ENCODE measurements at regions not wholly inside any gene's neighbourhood (a gene's known extent, or its start where the extent isn't known, plus 50 kb on each side); places are given as distances from the start of the nearest gene placed in this dataset.

- H3K4me3 ChIP-seq (ENCODE audit: control insufficient read depth, low read depth, low read length), result no peak overlapping the region
- TF ChIP-seq, protein P1, sequence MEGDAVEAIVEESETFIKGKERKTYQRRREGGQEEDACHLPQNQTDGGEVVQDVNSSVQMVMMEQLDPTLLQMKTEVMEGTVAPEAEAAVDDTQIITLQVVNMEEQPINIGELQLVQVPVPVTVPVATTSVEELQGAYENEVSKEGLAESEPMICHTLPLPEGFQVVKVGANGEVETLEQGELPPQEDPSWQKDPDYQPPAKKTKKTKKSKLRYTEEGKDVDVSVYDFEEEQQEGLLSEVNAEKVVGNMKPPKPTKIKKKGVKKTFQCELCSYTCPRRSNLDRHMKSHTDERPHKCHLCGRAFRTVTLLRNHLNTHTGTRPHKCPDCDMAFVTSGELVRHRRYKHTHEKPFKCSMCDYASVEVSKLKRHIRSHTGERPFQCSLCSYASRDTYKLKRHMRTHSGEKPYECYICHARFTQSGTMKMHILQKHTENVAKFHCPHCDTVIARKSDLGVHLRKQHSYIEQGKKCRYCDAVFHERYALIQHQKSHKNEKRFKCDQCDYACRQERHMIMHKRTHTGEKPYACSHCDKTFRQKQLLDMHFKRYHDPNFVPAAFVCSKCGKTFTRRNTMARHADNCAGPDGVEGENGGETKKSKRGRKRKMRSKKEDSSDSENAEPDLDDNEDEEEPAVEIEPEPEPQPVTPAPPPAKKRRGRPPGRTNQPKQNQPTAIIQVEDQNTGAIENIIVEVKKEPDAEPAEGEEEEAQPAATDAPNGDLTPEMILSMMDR (IDR thresholded peaks at IDR 0.05; ENCODE audit: control insufficient read depth, insufficient read depth, low read depth, low read length, missing control alignments), result no peak
- DNase-seq (ENCODE audit: low read depth), result no peak
Measured at GRCh38 chr4:164464313-164464712, 289.6 kb upstream of the SMIM31 start.

- TF ChIP-seq, protein P1 (IDR thresholded peaks at IDR 0.05; ENCODE audit: control insufficient read depth, insufficient read depth, low read depth, low read length, missing control alignments), result no peak
- H3K4me3 ChIP-seq (ENCODE audit: control insufficient read depth, low read depth, low read length), result no peak overlapping the region
- DNase-seq (ENCODE audit: low read depth), result no peak
Measured at GRCh38 chr4:164467493-164467892, 286.4 kb upstream of the SMIM31 start.

DNA sequence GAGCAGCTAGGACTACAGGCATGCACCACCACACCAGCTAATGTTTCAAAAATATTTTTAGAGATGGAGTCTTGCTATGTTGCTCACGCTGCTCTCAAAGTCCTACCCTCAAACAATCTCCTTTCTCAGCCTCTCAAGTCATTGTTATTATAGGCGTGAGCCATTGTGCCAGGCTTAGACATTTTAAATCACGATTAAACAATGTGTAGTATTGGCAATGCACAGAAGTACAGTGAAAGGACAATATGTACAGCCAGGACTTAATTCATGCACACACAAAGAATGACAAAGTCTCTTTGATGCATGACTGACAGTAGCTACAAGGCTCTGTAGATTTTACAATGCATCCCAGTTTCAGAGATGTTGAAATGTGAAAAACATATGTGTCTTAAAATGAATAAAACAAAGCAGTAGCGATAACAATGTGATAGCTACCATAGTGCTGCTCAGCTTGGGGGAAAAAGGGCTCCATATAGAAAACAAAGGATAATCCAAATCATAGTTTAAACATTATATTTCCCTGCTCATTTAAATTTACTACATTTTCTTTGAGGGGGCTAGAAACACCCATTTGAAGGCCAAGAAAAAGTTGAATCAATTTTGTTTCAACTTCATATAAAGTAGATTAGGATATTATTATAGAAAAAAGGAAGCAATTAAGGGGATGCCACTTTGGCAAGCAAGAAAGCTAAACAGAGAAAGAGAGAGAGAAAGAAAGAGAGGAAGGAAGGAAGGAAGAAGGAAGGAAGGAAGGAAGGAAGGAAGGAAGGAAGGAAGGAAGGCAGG is 272.4 kb upstream of the SMIM31 start:
- no peak for DNase-seq (ENCODE audit: low read depth)
- TF ChIP-seq, protein P1 (IDR thresholded peaks at IDR 0.05; ENCODE audit: control insufficient read depth, insufficient read depth, low read depth, low read length, missing control alignments), result no peak
- no peak overlapping the region for H3K4me3 ChIP-seq (ENCODE audit: control insufficient read depth, low read depth, low read length)

DNA sequence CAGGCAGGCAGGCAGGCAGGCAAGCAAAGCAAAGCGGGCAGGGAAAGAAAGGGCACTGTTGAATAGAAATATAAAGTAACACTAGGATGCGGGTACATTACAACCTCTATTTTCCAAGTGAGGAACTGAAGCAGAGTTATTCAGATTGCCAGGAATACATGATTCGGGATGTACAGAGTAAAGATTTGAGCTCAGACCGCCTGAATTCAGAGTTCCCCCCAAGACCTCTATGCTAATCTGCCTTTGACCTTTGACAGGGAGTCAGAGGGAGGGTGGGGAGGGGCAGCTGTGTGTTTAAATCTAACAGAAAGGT is 271.9 kb upstream of the SMIM31 start:
- TF ChIP-seq, protein P1 (IDR thresholded peaks at IDR 0.05; ENCODE audit: control insufficient read depth, insufficient read depth, low read depth, low read length, missing control alignments), result no peak
- DNase-seq (ENCODE audit: low read depth), result no peak
- no peak overlapping the region for H3K4me3 ChIP-seq (ENCODE audit: control insufficient read depth, low read depth, low read length)

DNA sequence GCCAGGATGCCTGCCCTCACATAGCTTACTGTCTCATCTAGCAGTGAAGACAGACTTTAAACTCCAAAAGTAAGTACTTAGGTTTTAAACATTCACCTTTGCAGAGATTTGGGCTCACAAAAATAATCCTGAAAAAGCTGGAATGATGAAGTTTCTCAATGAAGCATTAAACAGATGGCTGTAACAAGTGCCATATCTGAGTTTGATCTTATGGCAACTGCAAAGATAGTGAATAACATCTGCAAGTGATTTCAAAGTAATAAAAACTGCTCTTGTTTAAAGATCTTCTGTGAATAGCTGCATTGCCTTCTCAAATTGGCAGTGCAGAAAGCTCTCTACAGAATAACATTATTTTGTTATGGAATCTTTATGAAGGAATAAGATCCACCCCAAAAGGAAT is 271.2 kb upstream of the SMIM31 start:
- no peak overlapping the region for H3K4me3 ChIP-seq (ENCODE audit: control insufficient read depth, low read depth, low read length)
- TF ChIP-seq, protein P1 (IDR thresholded peaks at IDR 0.05; ENCODE audit: control insufficient read depth, insufficient read depth, low read depth, low read length, missing control alignments), result no peak
- no peak for DNase-seq (ENCODE audit: low read depth)

- no peak overlapping the region for H3K4me3 ChIP-seq (ENCODE audit: control insufficient read depth, low read depth, low read length)
- TF ChIP-seq, protein P1 (IDR thresholded peaks at IDR 0.05; ENCODE audit: control insufficient read depth, insufficient read depth, low read depth, low read length, missing control alignments), result no peak
- DNase-seq (ENCODE audit: low read depth), result no peak
Measured at GRCh38 chr4:164483711-164484110, 270.2 kb upstream of the SMIM31 start.

Measured in AG09309 (cell line).